K562 (cell line): ENCODE measurements at regions not wholly inside any gene's neighbourhood (a gene's known extent, or its start where the extent isn't known, plus 50 kb on each side); places are given as distances from the start of the nearest gene placed in this dataset.

ENCODE experiments used
- ELK1 ChIP-seq: sonication (generic); formaldehyde crosslinking; IDR thresholded peaks from 2 replicates; pipeline ENCODE4 v1.8.1; 2022; ENCODE audit warnings: missing genetic modification reagents
- HCFC1 ChIP-seq: IDR thresholded peaks from 2 replicates; pipeline ENCODE4 v1.6.1; 2012; ENCODE audit warnings: low read depth, low read length, improper control_type of control experiment
- MAFK ChIP-seq: IDR thresholded peaks from 2 replicates; pipeline ENCODE4 v1.6.1; 2011; ENCODE audit warnings: low read length, improper control_type of control experiment
- MAX ChIP-seq: sonication (generic); formaldehyde crosslinking; IDR thresholded peaks from 2 replicates; pipeline ENCODE4 v1.9.0; 2022; ENCODE audit warnings: mild to moderate bottlenecking, missing genetic modification reagents
- ZBTB49 ChIP-seq: sonication (generic); formaldehyde crosslinking; IDR thresholded peaks from 2 replicates; pipeline ENCODE4 v1.8.0; 2022; ENCODE audit warnings: missing genetic modification reagents, mild to moderate bottlenecking, borderline replicate concordance

- TF ChIP-seq MAFK, result no peak
- TF ChIP-seq MAX (CRISPR knock-in tag), result no peak
- TF ChIP-seq ELK1 (CRISPR knock-in tag), result no peak
- no peak for TF ChIP-seq HCFC1
- TF ChIP-seq ZBTB49 (CRISPR knock-in tag), result no peak
Measured at GRCh38 chr6:21881969-21882465, 288.5 kb downstream of the SOX4 start.
